ACHN (cell line): ENCODE measurements at regions not wholly inside any gene's neighbourhood (a gene's known extent, or its start where the extent isn't known, plus 50 kb on each side); places are given as distances from the start of the nearest gene placed in this dataset.
"Not testable (repeated sequence)": the region's sequence is repeated elsewhere in the genome, so short reads cannot be mapped to it uniquely, and the experiment has no call there.

Source experiments
- DNase-seq: peaks from one replicate; pipeline ENCODE4 v3.0.0-alpha.2; 2015
- in situ Hi-C: cut with HindIII; loops from 2 replicates; pipeline ENCODE4 v1.10.0; 2017; ENCODE audit warnings: low sequenced_read_pairs, low pct_ligation_motif_present, low pct_unique_long_range_greater_than_20kb

- in situ Hi-C loops = no loop called here
These were observed 68.0 kb downstream of the LUZP4 start for GRCh38 chrX:115357326-115358120.

GRCh38 chrX:115359508-115359907 is 70.0 kb downstream of the LUZP4 start:
- DNase-seq, in situ Hi-C loops: not testable (repeated sequence)

More at GRCh38 chrX:115357326-115358120, 68.0 kb downstream of the LUZP4 start:
- no peak for DNase-seq

GRCh38 chrX:115360220-115360781 is 70.8 kb downstream of the LUZP4 start:
- in situ Hi-C loops = no loop called here
- no peak for DNase-seq

GRCh38 chrX:115362334-115363095 is 73.0 kb downstream of the LUZP4 start:
- DNase-seq = no peak
- in situ Hi-C loops = no loop called here

GRCh38 chrX:115363372-115363771 is 73.9 kb downstream of the LUZP4 start:
- in situ Hi-C loops = no loop called here
- DNase-seq = no peak

- in situ Hi-C loops = no loop called here
- DNase-seq = no peak
These were observed 74.4 kb downstream of the LUZP4 start for GRCh38 chrX:115363897-115364296.

- in situ Hi-C loops = no loop called here
- no peak for DNase-seq
These were observed 75.2 kb downstream of the LUZP4 start for GRCh38 chrX:115364670-115365069.

- in situ Hi-C loops = no loop called here
These were observed 77.0 kb downstream of the LUZP4 start for GRCh38 chrX:115366535-115366934.

GRCh38 chrX:115367455-115367854 is 77.9 kb downstream of the LUZP4 start:
- DNase-seq = no peak
- in situ Hi-C loops = no loop called here

More at GRCh38 chrX:115366535-115366934, 77.0 kb downstream of the LUZP4 start:
- no peak for DNase-seq

- DNase-seq = no peak
- in situ Hi-C loops = no loop called here
These were observed 78.4 kb downstream of the LUZP4 start for GRCh38 chrX:115367951-115368350.

- in situ Hi-C loops = no loop called here
These were observed 79.4 kb downstream of the LUZP4 start for GRCh38 chrX:115368876-115369275.

GRCh38 chrX:115372152-115372551 is 82.6 kb downstream of the LUZP4 start:
- in situ Hi-C loops = no loop called here
- DNase-seq = peak; percentile 54

More at GRCh38 chrX:115368876-115369275, 79.4 kb downstream of the LUZP4 start:
- DNase-seq = no peak

- in situ Hi-C loops = no loop called here
- no peak for DNase-seq
These were observed 83.8 kb downstream of the LUZP4 start for GRCh38 chrX:115373308-115373707.

GRCh38 chrX:115378471-115378870 is 89.0 kb downstream of the LUZP4 start:
- no peak for DNase-seq
- in situ Hi-C loops = no loop called here

GRCh38 chrX:115387327-115387726 is 97.8 kb downstream of the LUZP4 start:
- in situ Hi-C loops = no loop called here
- no peak for DNase-seq

GRCh38 chrX:115388879-115389278 is 99.4 kb downstream of the LUZP4 start:
- in situ Hi-C loops = no loop called here
- no peak for DNase-seq

GRCh38 chrX:115390078-115390477 is 100.6 kb downstream of the LUZP4 start:
- in situ Hi-C loops = no loop called here
- DNase-seq = no peak

GRCh38 chrX:115392031-115392430 is 102.5 kb downstream of the LUZP4 start:
- in situ Hi-C loops = no loop called here
- no peak for DNase-seq

GRCh38 chrX:115392871-115393270 is 103.4 kb downstream of the LUZP4 start:
- no peak for DNase-seq
- in situ Hi-C loops = no loop called here
